ENCODE measurements at regions not wholly inside any gene's neighbourhood (a gene's known extent, or its start where the extent isn't known, plus 50 kb on each side); places are given as distances from the start of the nearest gene placed in this dataset.

DNA sequence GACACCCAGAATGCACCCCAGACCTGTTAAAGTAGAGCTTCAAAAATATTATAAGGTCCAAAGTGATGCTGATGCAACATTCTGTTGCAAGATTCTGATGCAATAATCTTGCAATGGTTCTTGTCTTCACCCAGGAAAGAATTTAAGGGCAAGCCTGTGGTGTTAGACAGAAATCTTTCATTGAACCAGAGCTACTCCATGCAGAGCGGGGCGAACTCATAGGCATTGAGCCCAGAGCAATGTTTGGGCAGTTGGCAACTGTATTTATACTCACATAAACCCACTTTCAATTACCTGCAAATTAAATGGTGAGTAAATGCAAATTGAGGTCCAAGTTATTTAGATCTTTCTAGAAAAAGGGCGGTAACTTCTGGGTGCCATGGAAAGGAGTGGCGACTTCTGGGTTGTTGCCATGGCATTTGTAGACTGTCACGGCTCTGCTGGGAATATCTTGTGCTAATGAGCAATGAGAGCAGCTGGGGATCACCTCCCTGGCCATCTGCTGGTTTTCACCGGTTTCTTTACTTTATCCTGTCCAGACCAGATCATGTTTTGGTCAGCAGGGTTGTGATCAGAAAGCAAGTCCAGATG is 163.4 kb downstream of the ICE1 start:
- DNase-seq (ENCODE audit: low spot score in 2 of 2): no peak
- 70 to 75% methylated on average over 6 of the region's 6 CpGs for WGBS, 2 donors

DNA sequence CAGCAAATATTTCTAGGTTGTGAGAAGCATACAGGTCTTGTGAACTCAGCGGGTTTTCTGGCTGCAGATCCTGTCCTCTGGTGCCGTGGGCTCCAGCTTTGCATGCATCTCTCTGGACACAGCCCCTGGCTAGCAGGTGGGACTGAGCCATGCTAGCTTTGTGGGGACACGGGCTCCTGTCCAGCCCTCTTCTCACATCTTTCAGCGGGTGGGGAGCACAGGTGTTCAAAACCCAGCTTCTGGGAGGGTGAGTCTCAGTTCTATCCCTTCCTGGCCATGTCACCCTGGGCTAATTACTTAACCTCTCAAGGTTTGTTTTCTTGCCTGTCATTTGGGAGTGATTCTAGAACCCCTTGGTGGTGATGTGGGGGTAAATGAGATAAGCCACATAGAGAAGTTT is 162.3 kb downstream of the ICE1 start:
- DNase-seq (ENCODE audit: low spot score in 2 of 2): no peak
- 72 to 78% methylated on average over 4 of the region's 4 CpGs for WGBS, 2 donors
- intact Hi-C loops (cut with DNase I; ENCODE audit: low total_unique reads): no loop called here
- no peak overlapping the region for H3K4me3 ChIP-seq (ENCODE audit: low read depth, poor library complexity, severe bottlenecking)
- TF ChIP-seq, protein P1, sequence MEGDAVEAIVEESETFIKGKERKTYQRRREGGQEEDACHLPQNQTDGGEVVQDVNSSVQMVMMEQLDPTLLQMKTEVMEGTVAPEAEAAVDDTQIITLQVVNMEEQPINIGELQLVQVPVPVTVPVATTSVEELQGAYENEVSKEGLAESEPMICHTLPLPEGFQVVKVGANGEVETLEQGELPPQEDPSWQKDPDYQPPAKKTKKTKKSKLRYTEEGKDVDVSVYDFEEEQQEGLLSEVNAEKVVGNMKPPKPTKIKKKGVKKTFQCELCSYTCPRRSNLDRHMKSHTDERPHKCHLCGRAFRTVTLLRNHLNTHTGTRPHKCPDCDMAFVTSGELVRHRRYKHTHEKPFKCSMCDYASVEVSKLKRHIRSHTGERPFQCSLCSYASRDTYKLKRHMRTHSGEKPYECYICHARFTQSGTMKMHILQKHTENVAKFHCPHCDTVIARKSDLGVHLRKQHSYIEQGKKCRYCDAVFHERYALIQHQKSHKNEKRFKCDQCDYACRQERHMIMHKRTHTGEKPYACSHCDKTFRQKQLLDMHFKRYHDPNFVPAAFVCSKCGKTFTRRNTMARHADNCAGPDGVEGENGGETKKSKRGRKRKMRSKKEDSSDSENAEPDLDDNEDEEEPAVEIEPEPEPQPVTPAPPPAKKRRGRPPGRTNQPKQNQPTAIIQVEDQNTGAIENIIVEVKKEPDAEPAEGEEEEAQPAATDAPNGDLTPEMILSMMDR (IDR thresholded peaks at IDR 0.05): no peak
- no peak for TF ChIP-seq POLR2A (IDR thresholded peaks at IDR 0.05)

More for the DNA sequence above, 163.4 kb downstream of the ICE1 start:
- TF ChIP-seq, protein P1 (IDR thresholded peaks at IDR 0.05): no peak
- TF ChIP-seq POLR2A (IDR thresholded peaks at IDR 0.05): no peak
- intact Hi-C loops (cut with DNase I; ENCODE audit: low total_unique reads): no loop called here
- H3K4me3 ChIP-seq (ENCODE audit: low read depth, poor library complexity, severe bottlenecking): no peak overlapping the region

DNA sequence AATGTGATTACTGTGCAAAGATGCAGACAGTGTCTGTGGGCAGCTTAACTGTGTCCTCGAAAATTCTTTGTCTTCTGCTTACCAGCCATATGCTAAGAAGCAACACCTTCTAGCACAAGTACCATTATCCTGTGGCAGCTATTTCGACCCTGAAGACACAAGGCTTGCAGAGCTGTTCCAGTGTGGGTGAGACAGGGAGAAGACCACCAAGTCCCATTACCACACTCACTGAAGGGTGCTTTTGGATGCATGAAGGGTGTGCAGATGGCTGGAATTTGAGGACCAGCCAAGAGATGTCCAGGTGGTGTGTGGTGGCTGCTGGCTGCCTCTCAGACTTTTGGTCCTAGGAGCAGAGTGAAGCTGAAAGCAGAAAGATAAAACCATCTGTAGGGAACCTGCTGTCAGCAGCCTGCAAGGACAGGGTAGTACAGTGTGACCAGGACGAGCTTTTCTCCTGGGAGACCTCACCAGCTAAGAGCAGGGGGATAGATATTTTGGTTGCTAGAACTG is 161.8 kb downstream of the ICE1 start:
- 77 to 80% methylated on average over 3 of the region's 3 CpGs for WGBS, 2 donors
- intact Hi-C loops (cut with DNase I; ENCODE audit: low total_unique reads): no loop called here
- no peak overlapping the region for H3K4me3 ChIP-seq (ENCODE audit: low read depth, poor library complexity, severe bottlenecking)
- TF ChIP-seq, protein P1 (IDR thresholded peaks at IDR 0.05): no peak
- no peak for TF ChIP-seq POLR2A (IDR thresholded peaks at IDR 0.05)
- peak in 1 of 2 donors; percentile 43 for DNase-seq (ENCODE audit: low spot score in 2 of 2)

DNA sequence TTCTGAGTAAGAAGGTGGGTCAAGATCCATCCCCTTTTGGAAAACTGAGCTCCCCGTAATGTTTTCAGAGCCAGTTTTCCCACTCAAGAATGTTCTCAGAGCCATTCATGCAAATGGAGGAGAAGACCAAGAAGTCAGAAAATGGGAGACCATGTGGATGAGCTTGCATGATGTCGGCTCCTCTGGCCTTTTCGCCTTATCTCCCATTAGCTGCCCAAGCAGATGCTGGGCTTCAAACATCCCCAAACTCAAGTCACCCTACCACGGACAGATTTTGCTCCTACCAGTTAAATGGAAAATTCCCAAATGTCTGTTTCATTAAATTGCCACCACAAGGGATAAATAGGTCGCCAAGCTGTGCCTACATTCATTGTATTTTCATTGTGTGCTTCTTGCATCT is 161.4 kb downstream of the ICE1 start:
- WGBS, 2 donors: 85 to 91% methylated on average over 5 of the region's 5 CpGs
- TF ChIP-seq, protein P1 (IDR thresholded peaks at IDR 0.05): no peak
- TF ChIP-seq POLR2A (IDR thresholded peaks at IDR 0.05): no peak
- no peak overlapping the region for H3K4me3 ChIP-seq (ENCODE audit: low read depth, poor library complexity, severe bottlenecking)
- peak in 1 of 2 donors; percentile 7 for DNase-seq (ENCODE audit: low spot score in 2 of 2)
- intact Hi-C loops (cut with DNase I; ENCODE audit: low total_unique reads): no loop called here

DNA sequence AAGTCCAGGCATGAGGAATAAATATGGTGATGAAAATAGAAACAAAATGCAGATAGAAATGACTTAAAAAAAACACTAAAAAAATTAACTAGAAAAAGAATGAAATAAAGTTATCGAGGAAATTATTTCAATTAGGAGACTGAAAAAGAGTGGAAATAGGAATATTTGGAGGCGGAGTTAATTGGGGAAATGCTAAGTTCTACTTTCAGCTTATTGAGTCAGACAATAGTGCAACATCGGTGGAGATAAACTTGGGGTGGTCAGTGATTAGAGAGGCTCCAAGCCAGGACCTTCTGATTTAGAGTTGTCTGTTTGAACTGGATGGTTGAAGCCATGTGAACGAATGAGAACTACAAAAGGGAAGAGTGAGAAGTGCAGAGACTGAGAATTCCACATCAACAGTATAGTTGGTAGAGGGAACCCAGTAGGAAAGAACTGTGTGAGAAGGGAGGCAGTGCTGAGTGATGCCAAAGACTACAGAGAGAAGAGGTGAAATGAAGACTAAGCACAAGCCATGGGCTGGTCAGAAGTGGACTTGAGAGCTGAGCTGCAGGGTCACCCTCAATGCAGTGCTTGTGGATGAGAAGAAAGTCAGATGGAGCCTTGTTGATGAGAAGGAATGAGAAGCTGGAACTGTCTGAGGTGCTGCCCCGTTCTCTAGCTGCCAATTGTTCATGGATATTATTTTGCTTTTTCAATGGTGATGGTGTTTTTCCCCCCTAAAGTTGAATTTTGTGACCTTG is 160.7 kb downstream of the ICE1 start:
- intact Hi-C loops (cut with DNase I; ENCODE audit: low total_unique reads): no loop called here
- peak in 1 of 2 donors; percentile 60 for DNase-seq (ENCODE audit: low spot score in 2 of 2)
- no peak for TF ChIP-seq POLR2A (IDR thresholded peaks at IDR 0.05)
- TF ChIP-seq, protein P1 (IDR thresholded peaks at IDR 0.05): no peak
- no peak overlapping the region for H3K4me3 ChIP-seq (ENCODE audit: low read depth, poor library complexity, severe bottlenecking)
- WGBS, 2 donors: 82 to 83% methylated on average over 5 of the region's 5 CpGs
